ENCODE measurements at regions not wholly inside any gene's neighbourhood (a gene's known extent, or its start where the extent isn't known, plus 50 kb on each side); places are given as distances from the start of the nearest gene placed in this dataset.

GRCh38 chr15:62928242-62928999 is 114.1 kb upstream of the TPM1 start:
- no peaks in the 10 kb centered on the region for H3K27me3 ChIP-seq (ENCODE audit: control insufficient read depth, extremely low read depth, insufficient read depth, low read length)
- H3K27ac ChIP-seq (ENCODE audit: control insufficient read depth, insufficient read depth, low read length), result peak overlapping the region; percentile 93
- no peaks in the 10 kb centered on the region for H3K36me3 ChIP-seq (ENCODE audit: control insufficient read depth in 2 of 2, extremely low read depth in 1 of 2, insufficient read depth in 2 of 2, low read length in 2 of 2)
- H3K4me2 ChIP-seq (ENCODE audit: control insufficient read depth, extremely low read depth, insufficient read depth, low read depth, low read length), result peak overlapping the region; percentile 79
- H3K79me2 ChIP-seq (ENCODE audit: control insufficient read depth, insufficient read depth, low read length), result no peaks in the 10 kb centered on the region
- H4K20me1 ChIP-seq (ENCODE audit: control insufficient read depth, extremely low read depth, insufficient read depth, low read length), result no peaks in the 10 kb centered on the region
- TF ChIP-seq EZH2 (IDR thresholded peaks at IDR 0.05; ENCODE audit: low read length), result no peak
- peak; percentile 27 to 33 (median 31) for TF ChIP-seq CTCF (optimal IDR thresholded peaks at IDR 0.05 in 1 of 3, IDR thresholded peaks at IDR 0.05 in 1 of 3, conservative IDR thresholded peaks at IDR 0.05 in 1 of 3; ENCODE audit: extremely low read depth in 1 of 3, insufficient read depth in 2 of 3, low read length in 3 of 3)
- peak overlapping the region in 1 of 3 experiments; percentile 18 for H3K4me3 ChIP-seq (ENCODE audit: control insufficient read depth in 2 of 3, extremely low read depth in 1 of 3, insufficient read depth in 2 of 3, low read depth in 1 of 3, low read length in 3 of 3)
- peaks cover 22% of the 10 kb centered on the region for H3K4me1 ChIP-seq (ENCODE audit: control insufficient read depth, extremely low read depth, insufficient read depth, low read length)
- H2AFZ ChIP-seq (ENCODE audit: control insufficient read depth, low read length), result peak overlapping the region; percentile 61
- no peaks in the 10 kb centered on the region for H3K9me1 ChIP-seq (ENCODE audit: control insufficient read depth, extremely low read depth, insufficient read depth, low read length)
- FAIRE-seq (peak; percentile 91), DNase-seq (ENCODE audit: low read depth, low spot score) (peak; percentile 95)
- dilution Hi-C loops (cut with MboI; ENCODE audit: extremely low pct_ligation_motif_present, low sequenced_read_pairs), result loop anchor here (10.0 kb wide), 2 partner anchors 64 to 66 kb away; no protein-coding TSS in a partner anchor
- H3K9me3 ChIP-seq (ENCODE audit: control insufficient read depth, low read depth, low read length), result no peaks in the 10 kb centered on the region
- H3K9ac ChIP-seq (ENCODE audit: control insufficient read depth, extremely low read depth, insufficient read depth, low read length), result peak overlapping the region; percentile 67

- H3K4me3 ChIP-seq (ENCODE audit: control insufficient read depth in 2 of 3, extremely low read depth in 1 of 3, insufficient read depth in 2 of 3, low read depth in 1 of 3, low read length in 3 of 3), result peak overlapping the region in 1 of 3 experiments; percentile 18
- peak overlapping the region; percentile 79 for H3K4me2 ChIP-seq (ENCODE audit: control insufficient read depth, extremely low read depth, insufficient read depth, low read depth, low read length)
- no peaks in the 10 kb centered on the region for H3K27me3 ChIP-seq (ENCODE audit: control insufficient read depth, extremely low read depth, insufficient read depth, low read length)
- no peaks in the 10 kb centered on the region for H3K9me1 ChIP-seq (ENCODE audit: control insufficient read depth, extremely low read depth, insufficient read depth, low read length)
- H3K36me3 ChIP-seq (ENCODE audit: control insufficient read depth in 2 of 2, extremely low read depth in 1 of 2, insufficient read depth in 2 of 2, low read length in 2 of 2), result no peaks in the 10 kb centered on the region
- peak overlapping the region; percentile 93 for H3K27ac ChIP-seq (ENCODE audit: control insufficient read depth, insufficient read depth, low read length)
- dilution Hi-C loops (cut with MboI; ENCODE audit: extremely low pct_ligation_motif_present, low sequenced_read_pairs), result loop anchor here (10.0 kb wide), 2 partner anchors 64 to 66 kb away; no protein-coding TSS in a partner anchor
- FAIRE-seq (no peak), DNase-seq (ENCODE audit: low read depth, low spot score) (peak; percentile 48)
- no peaks in the 10 kb centered on the region for H4K20me1 ChIP-seq (ENCODE audit: control insufficient read depth, extremely low read depth, insufficient read depth, low read length)
- no peaks in the 10 kb centered on the region for H3K79me2 ChIP-seq (ENCODE audit: control insufficient read depth, insufficient read depth, low read length)
- TF ChIP-seq EZH2 (IDR thresholded peaks at IDR 0.05; ENCODE audit: low read length) (no peak), CTCF (optimal IDR thresholded peaks at IDR 0.05 in 1 of 3, IDR thresholded peaks at IDR 0.05 in 1 of 3, conservative IDR thresholded peaks at IDR 0.05 in 1 of 3; ENCODE audit: extremely low read depth in 1 of 3, insufficient read depth in 2 of 3, low read length in 3 of 3) (no peak)
- peak overlapping the region; percentile 61 for H2AFZ ChIP-seq (ENCODE audit: control insufficient read depth, low read length)
- peak overlapping the region; percentile 67 for H3K9ac ChIP-seq (ENCODE audit: control insufficient read depth, extremely low read depth, insufficient read depth, low read length)
- no peaks in the 10 kb centered on the region for H3K9me3 ChIP-seq (ENCODE audit: control insufficient read depth, low read depth, low read length)
- H3K4me1 ChIP-seq (ENCODE audit: control insufficient read depth, extremely low read depth, insufficient read depth, low read length), result peaks cover 22% of the 10 kb centered on the region
Measured at GRCh38 chr15:62929000-62929357, 113.6 kb upstream of the TPM1 start.

Data from keratinocyte (primary cell).